IPS DF 4.7 (cell line): ENCODE measurements at regions not wholly inside any gene's neighbourhood (a gene's known extent, or its start where the extent isn't known, plus 50 kb on each side); places are given as distances from the start of the nearest gene placed in this dataset.
"Not testable (repeated sequence)": the region's sequence is repeated elsewhere in the genome, so short reads cannot be mapped to it uniquely, and the experiment has no call there.

Source experiments
- DNase-seq: peaks from one replicate; pipeline ENCODE4 v3.0.0-alpha.2; 2013; ENCODE audit warnings: low spot score; ENCODE audit errors: extremely low read depth

DNA sequence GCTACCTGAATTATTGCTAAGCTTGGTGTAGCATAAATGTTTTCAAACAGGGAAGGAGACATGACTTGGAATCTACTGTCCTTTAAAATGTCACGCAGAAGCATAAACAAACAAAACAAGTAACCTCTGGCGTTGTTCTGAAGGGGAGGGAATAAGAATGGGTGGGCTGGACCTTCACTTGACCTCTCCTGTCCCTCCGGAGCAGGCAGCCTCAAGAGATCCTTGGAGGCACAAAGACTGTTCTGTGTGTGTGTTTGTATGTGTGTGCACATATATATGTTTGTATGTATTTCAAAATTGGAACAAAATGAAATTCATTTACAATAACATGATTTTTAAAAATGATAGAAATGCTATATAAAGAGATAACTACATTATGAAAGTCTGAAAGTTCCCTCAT, 91.3 kb upstream of the DCLK2 start:
- no peak for DNase-seq

DNA sequence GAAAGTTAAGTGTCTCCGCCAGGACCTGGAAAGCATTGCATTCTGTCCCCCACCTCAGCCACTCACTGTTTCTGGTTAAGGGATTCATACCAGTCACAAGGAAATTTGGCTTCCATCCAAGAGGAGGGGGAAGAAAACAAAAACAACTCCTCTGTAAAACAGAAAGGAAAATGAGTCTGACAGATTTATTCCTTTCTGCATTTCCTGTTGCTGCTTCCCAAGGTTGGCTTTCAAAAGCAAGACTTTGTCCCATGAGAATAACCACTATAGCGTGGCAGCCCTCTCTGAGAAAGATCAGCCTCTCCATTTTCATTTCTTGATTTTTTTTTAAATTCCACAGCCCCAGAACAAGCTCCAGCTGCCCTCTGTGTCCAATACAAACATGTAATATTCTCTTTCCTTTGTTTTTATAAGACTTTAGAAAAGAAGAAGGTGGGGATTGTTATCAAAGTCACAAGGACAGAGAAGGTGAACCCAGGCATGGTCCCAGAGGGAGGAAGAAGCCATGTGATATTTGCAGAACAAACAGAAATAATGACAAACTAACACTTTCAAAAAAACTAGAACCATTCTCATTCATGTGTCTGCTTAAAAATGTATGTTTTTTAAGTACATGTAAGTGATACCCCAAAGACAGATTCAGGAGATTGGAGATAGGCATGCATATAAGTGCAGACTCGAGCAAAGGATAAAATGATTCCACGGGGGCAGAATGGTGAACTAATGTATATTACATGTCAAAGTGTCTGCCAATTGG, 90.7 kb upstream of the DCLK2 start:
- DNase-seq, result no peak

DNA sequence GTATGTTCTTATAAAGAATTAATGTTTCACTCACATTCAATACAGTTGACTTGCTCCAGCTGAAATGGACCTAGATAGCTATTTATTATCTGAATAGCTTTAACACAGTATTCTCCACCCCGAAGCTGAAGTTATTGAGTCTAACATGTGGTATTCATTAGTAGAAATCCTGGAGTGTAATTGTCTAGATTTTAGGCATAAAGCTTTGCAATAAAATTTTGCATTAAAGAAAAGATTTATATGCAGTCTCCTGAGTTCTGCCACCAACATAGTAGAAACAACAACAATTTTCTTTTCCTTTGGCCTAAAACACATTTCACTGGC, 90.2 kb upstream of the DCLK2 start:
- no peak for DNase-seq

DNA sequence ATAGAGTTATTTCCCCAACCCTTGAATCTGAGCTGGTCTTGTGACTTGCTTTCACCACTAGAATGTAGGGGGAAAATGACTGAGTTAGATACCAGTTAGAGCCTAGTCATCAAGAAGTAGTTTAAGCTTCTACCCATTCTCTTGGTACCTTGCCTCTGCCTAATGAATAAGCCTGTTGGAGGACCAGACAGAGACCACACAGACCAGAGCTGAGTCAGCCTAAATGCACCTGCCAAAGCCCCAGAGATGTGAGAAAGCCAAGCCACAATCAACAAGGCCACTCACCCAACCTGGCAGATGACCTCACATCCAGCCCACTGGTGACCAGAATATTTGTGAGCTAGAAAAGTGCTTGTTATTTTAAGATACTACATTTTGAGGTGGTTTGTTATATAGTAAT, 85.2 kb upstream of the DCLK2 start:
- no peak for DNase-seq

DNA sequence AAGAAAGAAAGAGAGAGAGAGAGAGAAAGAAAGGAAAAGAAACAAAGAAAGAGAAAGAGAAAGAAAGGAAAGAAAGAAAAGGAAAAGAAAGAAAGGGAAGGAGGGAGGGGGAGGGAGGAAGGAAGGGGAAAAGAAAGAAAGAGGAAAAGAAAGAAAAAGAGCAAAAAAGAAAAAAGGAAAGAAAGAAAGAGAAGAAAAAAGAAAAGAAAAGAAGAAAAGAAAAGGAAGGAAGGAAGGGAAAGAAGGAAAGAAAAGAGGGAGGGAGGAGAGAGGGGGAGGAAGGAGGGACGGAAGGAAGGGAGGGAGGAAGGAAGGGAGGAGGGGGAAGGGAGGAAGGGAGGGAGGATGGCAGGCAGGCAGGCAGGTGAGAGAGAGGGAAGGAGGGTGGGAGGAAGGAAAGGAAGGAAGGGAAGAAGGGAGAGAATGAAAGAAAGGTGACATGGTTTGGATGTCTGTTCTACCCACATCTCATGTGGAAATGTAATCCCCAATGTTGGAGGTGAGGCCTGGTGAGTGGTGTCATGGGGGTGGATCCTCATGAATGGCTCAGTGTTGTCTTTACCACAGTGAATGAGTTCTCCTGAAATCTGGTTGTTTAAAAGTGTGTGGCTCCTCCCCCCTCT, 83.0 kb upstream of the DCLK2 start:
- no peak for DNase-seq

DNA sequence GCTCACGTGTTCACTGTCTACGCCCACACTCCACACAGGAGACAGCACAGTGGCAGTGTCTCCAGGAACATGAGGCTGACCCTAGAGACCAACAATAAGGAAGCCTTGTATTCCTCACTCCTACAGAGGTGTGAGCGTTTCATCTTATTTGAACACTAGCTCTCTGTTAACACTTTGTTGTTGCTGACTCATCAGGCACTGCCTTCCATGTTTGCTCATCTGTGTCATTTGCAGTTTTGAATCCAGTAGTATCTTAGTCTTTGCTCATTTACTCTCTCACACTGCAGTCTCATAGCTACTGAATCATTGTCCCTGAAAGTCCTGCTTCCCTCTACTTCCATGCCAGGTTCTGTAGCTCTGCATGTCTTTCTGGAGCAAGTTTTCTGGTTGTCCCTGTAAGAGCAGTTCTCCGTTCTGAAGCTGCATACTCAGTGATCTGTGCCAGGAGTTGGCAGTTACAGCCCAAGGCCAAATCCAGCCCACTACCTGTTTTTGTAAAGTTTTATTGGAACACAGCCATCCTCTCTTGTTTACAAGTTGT, 80.3 kb upstream of the DCLK2 start:
- DNase-seq, result no peak

DNA sequence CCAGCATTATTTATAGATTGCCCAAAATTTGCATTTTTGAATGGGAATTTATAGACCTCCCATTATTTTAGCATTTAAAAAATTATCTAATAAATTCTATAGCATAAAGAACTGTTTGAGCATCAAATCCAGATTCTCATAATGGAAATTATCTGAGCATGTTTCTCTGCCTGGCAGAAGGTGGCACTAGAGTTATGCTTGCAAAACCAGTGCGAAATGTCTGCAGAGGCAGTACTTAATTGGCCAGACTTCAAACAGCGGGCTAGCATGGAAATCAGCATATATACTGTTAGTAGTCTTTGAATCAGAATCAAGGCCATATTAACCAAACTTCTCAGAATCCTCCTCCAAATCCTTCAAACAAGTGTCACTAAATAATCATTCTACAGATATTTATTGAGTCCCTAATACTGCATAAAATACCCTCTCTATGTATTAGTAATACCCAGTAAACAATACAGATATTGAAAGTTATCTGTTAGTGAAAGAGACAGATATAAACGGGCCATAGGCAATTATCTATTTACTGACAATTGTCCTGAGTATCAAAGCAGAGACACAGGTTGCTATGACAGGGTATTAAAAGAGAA, 78.7 kb upstream of the DCLK2 start:
- peak; percentile 19 for DNase-seq

DNA sequence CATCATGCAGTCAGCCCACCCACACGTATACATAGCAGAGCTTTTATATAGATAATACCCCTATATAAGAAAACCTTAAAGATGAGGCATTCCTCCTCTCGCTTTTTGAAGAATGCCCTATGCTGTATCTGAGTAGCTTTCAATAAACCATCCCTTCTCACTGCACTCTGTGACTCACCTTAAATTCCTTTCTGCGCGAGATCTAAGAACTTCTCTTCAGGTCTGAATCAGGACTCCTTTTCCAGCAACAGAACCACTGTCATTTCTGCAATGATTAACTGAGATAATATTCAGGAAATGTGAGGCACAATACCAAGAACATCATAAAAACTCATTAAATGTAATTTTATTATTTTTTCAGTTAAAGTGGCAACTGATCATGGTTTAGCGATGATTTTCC, 76.4 kb upstream of the DCLK2 start:
- DNase-seq, result no peak

DNA sequence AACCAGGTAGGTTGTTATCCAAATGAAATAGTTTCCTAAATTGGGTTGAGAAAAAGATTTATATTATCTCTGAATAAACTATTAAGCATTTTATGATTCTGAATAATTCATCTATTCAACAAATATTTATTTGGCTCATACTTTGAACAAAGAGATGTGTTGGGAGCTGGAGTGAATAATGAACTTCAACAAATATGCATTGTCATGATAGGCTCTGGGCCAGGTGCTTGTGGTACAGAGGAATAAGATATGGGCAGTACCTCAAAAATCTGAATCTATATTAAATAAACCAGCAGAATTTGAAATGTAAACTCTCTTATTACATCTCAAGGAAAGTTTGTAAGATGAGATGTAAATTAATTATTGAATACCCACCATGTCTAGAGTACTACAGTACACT, 75.7 kb upstream of the DCLK2 start:
- no peak for DNase-seq

DNA sequence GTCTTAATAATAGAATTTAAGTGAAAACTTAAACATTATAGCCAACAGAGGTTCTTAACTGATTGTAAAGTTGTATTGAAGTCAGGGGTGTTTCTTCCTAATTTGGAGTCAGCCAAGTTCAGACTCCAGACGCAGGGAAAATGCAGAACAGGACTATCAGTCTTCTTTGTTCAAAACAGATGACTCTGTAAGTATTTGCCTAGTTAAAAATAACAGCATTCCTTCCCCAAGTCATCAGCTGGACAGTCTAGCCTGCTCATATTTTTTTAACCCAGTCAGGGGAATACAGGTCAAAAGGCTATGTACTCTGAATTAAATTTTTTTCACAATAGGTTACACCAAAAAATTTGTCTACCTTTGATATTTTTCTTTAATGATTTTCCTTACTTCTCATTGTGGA, 73.8 kb upstream of the DCLK2 start:
- no peak for DNase-seq

DNA sequence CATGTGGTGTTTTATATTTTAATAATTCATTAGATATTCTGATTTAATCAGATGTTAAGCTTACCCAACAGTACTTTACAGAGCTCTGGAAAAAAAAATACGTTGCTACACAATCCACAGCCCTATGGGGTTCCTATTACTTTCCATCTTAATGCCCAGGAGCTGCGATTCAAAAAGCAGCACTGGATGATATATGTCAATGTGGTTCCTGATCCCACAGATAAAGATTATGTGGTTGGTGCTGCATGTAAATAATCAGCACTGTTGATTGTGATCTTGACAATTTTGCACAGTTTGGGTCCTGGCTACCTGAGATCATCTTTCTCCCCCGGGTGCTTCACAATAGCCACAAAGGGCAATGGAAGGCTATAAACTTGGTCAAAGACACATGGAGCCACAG, 72.7 kb upstream of the DCLK2 start:
- no peak for DNase-seq

DNA sequence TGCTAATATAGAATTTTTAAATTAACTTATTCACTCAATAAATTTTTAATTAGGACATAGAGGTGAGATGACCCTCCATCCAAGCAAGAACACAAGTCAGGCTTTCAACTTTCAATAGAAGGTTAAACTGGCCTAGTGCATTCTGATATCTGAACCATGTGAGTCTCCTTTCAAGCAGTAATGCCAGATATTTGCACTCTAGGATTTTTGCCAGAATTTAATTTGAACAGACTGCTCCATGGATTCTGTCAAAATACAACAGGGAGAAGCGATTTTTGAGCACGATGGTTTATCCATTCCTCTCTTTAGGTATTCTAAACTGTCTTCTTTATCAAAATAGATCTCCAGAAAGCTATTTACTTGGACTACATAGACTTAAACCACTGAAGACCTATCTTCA, 72.0 kb upstream of the DCLK2 start:
- no peak for DNase-seq

DNA sequence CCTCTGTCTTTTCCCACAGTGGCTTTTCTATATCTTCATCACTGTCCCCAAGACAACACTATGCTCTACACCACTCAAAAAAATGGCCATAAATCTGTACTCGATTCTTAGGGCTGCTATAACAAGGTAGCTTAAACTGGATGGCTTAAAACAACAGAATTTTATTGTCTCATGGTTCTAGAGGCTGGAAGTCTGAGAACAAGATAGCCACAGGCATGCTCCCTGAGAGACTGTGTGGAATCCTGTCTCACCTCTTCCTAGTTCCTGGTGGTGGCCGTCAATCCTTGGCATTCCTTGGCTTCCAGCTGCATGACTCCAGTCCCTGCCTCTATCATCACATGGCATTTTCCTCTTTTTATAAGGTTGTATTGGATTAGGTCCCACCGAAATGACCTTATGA, 70.7 kb upstream of the DCLK2 start:
- DNase-seq, result no peak

DNA sequence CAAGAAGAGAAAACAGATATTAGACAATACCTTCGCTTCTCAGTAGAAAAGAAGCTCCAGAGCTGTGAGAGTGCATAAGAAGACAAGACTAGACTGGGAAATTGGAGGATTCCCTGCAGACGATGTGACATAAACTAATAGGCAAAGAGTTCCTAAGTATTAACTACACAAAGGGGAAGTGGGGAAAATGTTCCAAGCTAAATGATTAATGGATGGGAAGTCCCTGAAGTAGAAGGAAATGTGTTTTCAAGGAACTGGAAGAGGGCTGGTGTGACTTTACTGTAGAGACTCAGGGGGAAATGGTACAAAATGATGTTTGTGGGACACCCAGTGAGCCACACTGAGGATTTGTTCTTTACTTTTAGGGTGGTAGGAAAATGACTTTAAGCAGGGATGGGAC, 69.7 kb upstream of the DCLK2 start:
- no peak for DNase-seq

DNA sequence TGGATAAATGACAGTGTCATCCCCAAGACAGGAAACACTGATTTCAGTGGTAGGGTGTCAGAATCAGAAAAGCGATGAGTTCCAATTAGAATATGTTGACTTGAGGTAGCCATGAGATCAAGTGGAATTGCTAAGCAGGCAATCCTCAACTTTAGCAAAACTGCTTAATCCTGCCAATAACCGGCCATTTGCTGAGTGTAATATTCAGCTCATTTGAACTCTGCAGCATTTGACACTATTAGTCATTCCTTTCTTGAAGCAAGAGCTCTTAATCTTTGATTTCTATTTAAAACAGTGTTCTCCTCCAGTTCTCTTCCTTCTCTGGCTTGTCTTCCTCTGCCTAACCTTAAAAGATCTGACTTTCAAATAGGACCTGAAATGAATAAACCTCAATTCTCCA, 68.7 kb upstream of the DCLK2 start:
- no peak for DNase-seq

DNA sequence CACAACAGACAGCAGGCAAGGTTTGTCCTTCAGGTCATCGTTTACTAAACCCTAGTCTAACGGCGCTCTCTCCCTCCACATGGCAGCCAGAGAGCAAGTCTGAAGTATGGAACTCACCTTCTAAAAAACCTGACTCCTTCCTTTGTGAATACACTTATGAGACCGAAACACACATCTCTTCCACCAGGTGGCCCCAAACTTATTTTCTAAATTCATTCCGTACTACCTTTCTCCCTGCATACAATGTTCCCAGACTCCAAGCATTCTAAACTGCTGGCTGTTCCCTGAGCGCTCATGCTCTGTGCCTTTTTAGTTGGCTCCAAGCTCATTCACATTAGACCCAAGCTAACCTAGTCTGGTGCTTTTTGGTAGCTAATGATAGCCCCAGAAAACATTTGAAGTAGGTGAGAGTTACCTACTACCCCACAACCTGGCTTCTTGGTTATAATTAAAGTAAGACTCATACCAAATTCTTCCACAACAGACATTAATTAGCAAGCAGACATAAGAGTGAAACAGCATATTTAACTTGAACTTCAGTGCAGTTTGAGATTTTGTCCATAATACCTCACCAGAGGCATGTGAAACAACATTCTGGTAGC, 67.6 kb upstream of the DCLK2 start:
- no peak for DNase-seq

DNA sequence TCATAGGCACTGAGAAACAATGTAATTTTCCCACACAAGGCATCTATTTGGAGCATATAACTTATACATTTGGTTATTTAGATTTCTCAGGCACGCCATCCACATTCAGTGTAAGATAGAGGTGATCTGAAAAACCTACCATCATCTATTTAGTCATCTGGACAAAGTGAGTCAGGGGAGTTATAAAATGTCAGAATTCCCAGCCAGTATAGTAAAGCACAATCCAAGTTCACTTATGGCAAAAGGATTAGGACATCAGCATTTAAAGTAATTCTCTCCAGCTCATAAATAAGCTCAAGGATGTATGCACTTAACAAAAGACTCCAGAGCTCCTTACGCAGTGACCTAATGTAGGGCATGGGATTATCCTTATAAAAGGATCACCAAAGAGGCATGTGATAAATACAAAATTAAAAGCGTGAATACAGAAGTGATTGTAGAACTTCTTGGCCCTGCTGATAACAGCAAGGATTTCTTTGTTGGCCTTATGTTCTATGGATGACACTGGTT, 65.3 kb upstream of the DCLK2 start:
- no peak for DNase-seq

DNA sequence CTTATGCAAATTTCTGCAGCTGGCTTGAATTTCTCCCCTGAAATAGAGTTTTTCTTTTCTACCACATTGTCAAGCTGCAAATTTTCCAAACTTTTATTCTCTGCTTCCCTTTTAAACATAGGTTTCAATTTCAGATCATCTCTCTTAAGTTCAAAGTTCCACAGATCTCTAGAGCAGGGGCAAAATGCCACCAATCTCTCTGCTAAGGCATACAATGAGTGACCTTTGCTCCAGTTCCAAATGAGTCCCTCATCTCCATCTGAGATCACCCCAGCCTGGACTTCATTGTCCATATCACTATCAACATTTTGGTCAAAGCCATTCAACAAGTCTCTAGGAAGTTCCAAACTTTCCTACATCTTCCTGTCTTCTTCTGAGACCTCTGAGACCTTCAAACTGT, 62.3 kb upstream of the DCLK2 start:
- not testable (repeated sequence) for DNase-seq

DNA sequence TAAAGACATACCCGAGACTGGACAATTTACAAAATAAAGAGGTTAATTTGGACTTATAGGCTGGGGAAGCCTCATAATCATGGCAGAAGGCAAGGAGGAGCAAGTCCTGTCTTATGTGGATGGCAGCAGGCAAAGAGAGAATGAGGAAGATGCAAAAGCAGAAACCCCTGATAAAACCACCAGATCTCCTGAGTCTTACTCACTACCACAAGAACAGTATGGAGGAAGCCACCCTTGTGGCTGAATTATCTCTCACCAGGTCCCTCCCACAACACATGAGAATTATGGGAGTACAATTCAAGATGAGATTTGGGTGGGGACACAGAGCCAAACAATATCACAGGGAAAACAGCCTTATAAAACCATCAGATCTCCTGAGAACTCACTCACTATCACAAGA, 61.6 kb upstream of the DCLK2 start:
- not testable (repeated sequence) for DNase-seq

DNA sequence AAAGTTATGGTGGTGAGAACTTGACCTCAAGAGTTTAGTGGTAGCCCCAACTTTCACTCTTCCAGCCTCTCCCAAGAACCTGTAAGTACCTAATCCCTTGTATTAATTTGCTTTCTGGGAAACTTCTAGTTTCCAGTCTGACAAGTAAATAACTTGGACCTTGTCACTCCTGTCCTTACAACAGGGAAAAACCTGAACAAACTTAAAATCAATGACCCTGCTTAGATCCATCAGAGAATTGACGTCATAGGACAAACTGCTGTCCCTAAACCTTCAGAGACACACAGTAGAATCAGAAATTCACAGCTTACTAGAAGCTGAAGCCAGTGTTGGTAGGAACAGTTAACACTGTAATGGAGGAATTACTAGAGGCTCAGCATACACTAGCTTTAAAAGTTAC, 60.0 kb upstream of the DCLK2 start:
- no peak for DNase-seq

DNA sequence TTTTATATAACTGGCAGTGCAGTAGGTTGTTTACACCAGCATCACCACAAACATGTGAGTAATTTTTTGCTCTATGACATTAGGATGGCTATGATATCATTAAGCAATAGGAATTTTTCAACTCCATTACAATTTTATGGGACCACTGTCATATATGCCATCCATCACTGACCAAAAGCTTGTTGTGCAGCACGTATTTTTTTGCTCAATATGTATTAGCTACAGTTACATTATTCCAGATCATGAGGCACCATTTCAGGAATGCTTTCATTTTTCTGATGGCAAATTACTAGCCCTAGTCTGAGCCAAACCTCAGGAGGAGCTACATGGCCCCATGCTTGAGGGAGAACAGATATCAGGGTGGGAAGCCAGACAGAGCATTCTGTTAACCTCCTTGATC, 56.8 kb upstream of the DCLK2 start:
- DNase-seq, result no peak

DNA sequence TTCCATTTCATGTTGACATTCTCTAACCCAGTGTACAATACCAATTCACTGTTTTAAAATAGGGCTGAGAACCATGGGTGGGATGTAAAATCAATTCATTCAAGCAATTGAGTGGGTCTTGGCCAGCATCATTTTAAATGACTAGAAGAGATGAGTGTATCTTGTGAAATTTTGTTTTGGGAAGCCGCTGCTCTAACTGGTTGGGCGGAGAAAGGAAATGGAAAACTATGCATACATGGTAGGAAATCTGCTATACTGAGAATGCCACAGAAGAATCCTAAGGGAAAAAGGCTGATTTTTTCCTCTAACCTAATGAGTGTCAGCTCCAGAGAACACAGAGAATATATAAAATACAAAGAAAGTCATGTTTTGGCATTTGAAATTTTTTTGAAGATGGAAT, 54.8 kb upstream of the DCLK2 start:
- DNase-seq, result no peak
